Kidney epithelial cell (primary cell): ENCODE measurements at regions not wholly inside any gene's neighbourhood (a gene's known extent, or its start where the extent isn't known, plus 50 kb on each side); places are given as distances from the start of the nearest gene placed in this dataset.

ENCODE experiments used
- DNase-seq: peaks from one replicate; pipeline ENCODE4 v3.0.0-alpha.2; 2010; ENCODE audit warnings: low read depth
- H3K27me3 ChIP-seq: 2 replicates; pipeline ENCODE4 v1.6.0; 2011; ENCODE audit warnings: low read length; ENCODE audit not compliant: control insufficient read depth, insufficient read depth
- H3K36me3 ChIP-seq: 2 replicates; pipeline ENCODE4 v1.5.1; 2011; ENCODE audit warnings: low read length; ENCODE audit not compliant: control insufficient read depth, insufficient read depth
- H3K4me3 ChIP-seq: 2 replicates; pipeline ENCODE4 v1.5.1; 2011; ENCODE audit warnings: low read depth, mild to moderate bottlenecking, control low read depth, low read length
- CTCF ChIP-seq: IDR thresholded peaks from 2 replicates; pipeline ENCODE4 v1.5.1; 2011; ENCODE audit warnings: mild to moderate bottlenecking, moderate library complexity, low read length, control low read depth, inconsistent platforms; ENCODE audit not compliant: insufficient read depth, poor library complexity, severe bottlenecking

GRCh38 chr20:53660947-53661381, 67.3 kb upstream of the ZNF217 start:
- DNase-seq: no peak
- Histone ChIP-seq H3K36me3 (no peaks in the 10 kb centered on the region), H3K27me3 (no peaks in the 10 kb centered on the region), H3K4me3 (no peak overlapping the region)
- no peak for TF ChIP-seq CTCF

- H3K4me3 ChIP-seq: peak overlapping the region; percentile 25
- DNase-seq: no peak
- H3K36me3 ChIP-seq: no peaks in the 10 kb centered on the region
- no peak for TF ChIP-seq CTCF
- no peaks in the 10 kb centered on the region for H3K27me3 ChIP-seq
Measured at GRCh38 chr20:53660078-53660909, 66.7 kb upstream of the ZNF217 start.

GRCh38 chr20:53658973-53659372, 65.3 kb upstream of the ZNF217 start:
- no peak for TF ChIP-seq CTCF
- H3K36me3 ChIP-seq: no peaks in the 10 kb centered on the region
- no peak overlapping the region for H3K4me3 ChIP-seq
- H3K27me3 ChIP-seq: no peaks in the 10 kb centered on the region
- no peak for DNase-seq

- TF ChIP-seq CTCF: no peak
- Histone ChIP-seq H3K27me3 (no peaks in the 10 kb centered on the region), H3K4me3 (no peak overlapping the region), H3K36me3 (no peaks in the 10 kb centered on the region)
- DNase-seq: no peak
Measured at GRCh38 chr20:53658322-53658721, 64.7 kb upstream of the ZNF217 start.

- no peak for TF ChIP-seq CTCF
- no peaks in the 10 kb centered on the region for H3K36me3 ChIP-seq
- H3K4me3 ChIP-seq: no peak overlapping the region
- DNase-seq: no peak
- no peaks in the 10 kb centered on the region for H3K27me3 ChIP-seq
Measured at GRCh38 chr20:53657732-53658131, 64.1 kb upstream of the ZNF217 start.

- no peak for TF ChIP-seq CTCF
- Histone ChIP-seq H3K4me3 (no peak overlapping the region), H3K27me3 (no peaks in the 10 kb centered on the region), H3K36me3 (no peaks in the 10 kb centered on the region)
- DNase-seq: no peak
Measured at GRCh38 chr20:53657279-53657678, 63.6 kb upstream of the ZNF217 start.
